Cardiac fibroblast (primary cell): ENCODE measurements at regions not wholly inside any gene's neighbourhood (a gene's known extent, or its start where the extent isn't known, plus 50 kb on each side); places are given as distances from the start of the nearest gene placed in this dataset.

Experiments used
- DNase-seq, 2 donors: peaks; one replicate each; pipeline versions ENCODE4 v3.0.0 to v3.0.0-alpha.2; 2010; ENCODE audit warnings: low read depth in 2 of 2
- H3K4me3 ChIP-seq, 2 donors: replicated peaks in 1 of 2; 1 replicate in 1 of 2; 2 replicates in 1 of 2; pipeline ENCODE4 v1.5.1; 2011; ENCODE audit warnings: low read depth in 2 of 2, low read length in 2 of 2, mild to moderate bottlenecking in 2 of 2, moderate library complexity in 1 of 2
- CTCF ChIP-seq: IDR thresholded peaks from one replicate; pipeline ENCODE4 v1.5.1; 2011; ENCODE audit warnings: low read depth, mild to moderate bottlenecking, low read length, inconsistent platforms

- TF ChIP-seq CTCF, result no peak
- no peak for DNase-seq
- H3K4me3 ChIP-seq, result no peak overlapping the region
Observed at GRCh38 chr3:59698091-59698490, 648.3 kb upstream of the CFAP20DC start.

- no peak for DNase-seq
- no peak for TF ChIP-seq CTCF
- no peak overlapping the region for H3K4me3 ChIP-seq
Observed at GRCh38 chr3:59696783-59697182, 647.0 kb upstream of the CFAP20DC start.

GRCh38 chr3:59695860-59696259, 646.0 kb upstream of the CFAP20DC start:
- DNase-seq, result no peak
- TF ChIP-seq CTCF, result no peak
- H3K4me3 ChIP-seq, result no peak overlapping the region

GRCh38 chr3:59692117-59692516, 642.3 kb upstream of the CFAP20DC start:
- no peak for TF ChIP-seq CTCF
- no peak for DNase-seq
- no peak overlapping the region for H3K4me3 ChIP-seq

- no peak for TF ChIP-seq CTCF
- no peak for DNase-seq
- no peak overlapping the region for H3K4me3 ChIP-seq
Observed at GRCh38 chr3:59690886-59691285, 641.1 kb upstream of the CFAP20DC start.

- no peak for TF ChIP-seq CTCF
- no peak for DNase-seq
Observed at GRCh38 chr3:59688636-59689035, 638.8 kb upstream of the CFAP20DC start.

GRCh38 chr3:59685432-59685831, 635.6 kb upstream of the CFAP20DC start:
- no peak for TF ChIP-seq CTCF
- no peak overlapping the region for H3K4me3 ChIP-seq

More at GRCh38 chr3:59688636-59689035, 638.8 kb upstream of the CFAP20DC start:
- H3K4me3 ChIP-seq, result no peak overlapping the region

More at GRCh38 chr3:59685432-59685831, 635.6 kb upstream of the CFAP20DC start:
- DNase-seq, result no peak
